ENCODE measurements at regions not wholly inside any gene's neighbourhood (a gene's known extent, or its start where the extent isn't known, plus 50 kb on each side); places are given as distances from the start of the nearest gene placed in this dataset.
"Not testable (repeated sequence)": the region's sequence is repeated elsewhere in the genome, so short reads cannot be mapped to it uniquely, and the experiment has no call there.

DNA sequence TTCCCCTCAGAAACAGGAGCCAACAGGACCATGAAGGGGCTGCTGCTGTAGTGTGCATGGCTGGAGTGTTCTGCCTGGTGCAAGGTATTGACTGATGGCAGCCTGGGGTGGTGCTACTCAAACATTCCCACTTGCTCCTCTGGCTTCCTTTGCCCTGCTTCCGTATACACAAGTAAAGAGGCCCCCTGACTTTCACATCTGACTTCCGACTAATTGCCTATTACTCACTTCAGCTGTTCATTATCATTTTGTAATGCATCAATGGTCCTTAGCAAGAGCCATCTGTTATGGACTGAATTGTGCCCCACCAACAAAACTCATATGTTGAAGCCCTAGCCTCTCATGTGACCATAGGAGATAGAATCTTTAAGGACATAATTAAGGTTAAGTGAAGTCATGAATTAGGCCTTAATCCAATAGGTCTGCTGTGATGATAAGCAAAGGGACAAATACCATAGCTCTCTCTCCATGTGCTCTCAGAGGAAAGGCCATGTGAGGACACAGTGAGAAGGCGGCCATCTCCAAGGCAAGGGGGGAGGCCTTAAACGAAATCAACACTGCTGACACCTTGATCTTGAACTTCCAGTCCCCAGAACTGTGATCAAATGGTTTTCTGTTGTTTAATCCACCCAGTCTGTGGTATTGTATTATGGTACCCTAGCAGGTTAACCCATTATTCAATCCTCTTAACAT, 122.5 kb upstream of the CLNK start:
- no peak for DNase-seq

DNA sequence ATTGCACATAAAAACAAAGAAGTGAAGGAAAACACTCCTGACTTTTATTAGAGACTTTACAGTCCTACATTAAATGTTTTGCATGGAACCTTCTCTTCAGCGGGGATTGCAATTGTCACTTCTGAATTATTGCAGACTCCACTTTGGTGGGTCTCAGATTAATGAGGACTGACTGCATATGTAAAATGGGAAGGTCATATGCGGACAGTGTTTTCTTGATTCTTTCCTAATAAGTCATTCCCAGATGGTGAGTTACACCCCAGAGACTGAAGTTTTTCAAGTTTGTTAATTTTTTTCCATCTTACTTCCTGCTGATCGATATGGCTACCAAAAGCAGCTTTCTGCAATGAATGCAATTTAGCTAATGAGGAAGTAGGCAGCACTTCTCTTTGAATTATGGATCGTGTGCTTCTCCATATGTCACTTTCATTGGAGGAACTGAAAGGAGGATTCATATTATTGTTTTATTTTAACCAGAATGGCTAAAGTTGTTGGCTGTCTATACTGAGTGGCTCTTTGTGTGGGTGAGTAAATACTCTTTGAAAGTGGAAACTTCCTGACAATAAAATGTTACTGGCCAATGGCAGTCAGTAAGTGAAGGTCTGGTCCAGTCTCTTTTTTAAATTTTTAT, 119.3 kb upstream of the CLNK start:
- DNase-seq: no peak

DNA sequence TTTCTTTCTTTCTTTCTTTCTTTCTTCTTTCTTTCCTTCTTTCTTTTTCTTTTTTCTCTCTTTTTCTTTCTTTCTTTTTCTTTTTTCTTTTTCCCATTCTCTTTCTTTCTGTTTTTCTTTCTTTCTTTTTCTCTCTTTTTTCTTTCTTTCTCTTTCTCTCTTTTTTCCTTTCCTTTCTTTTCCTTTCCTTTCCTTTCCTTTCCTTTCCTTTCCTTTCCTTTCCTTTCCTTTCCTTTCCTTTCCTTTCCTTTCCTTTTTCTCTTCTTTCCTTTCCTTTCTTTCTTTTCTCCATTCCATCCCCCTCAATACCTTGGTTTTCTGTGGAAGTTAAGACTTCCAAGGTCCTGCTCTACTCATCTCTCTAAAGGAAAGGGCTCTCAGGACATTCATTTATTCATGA, 102.8 kb upstream of the CLNK start:
- no peak for DNase-seq

DNA sequence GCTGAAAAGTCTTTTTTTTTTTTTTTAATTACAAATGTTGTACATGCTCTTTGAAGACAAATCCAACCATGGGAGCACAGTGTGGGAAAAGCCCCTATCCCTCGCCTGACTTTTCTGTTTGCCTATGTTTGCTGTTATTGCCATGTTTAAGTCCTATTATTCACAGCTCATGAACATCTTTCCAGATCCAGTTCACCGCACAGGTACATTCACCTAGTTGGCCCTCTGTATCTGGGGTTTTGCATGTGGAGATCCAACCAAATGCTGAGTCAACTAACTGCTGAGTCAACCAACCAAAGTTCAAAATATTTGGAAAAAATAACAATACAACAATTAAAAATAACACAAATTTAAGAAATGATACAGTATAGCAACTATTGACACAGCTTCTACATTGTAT, 100.1 kb upstream of the CLNK start:
- no peak for DNase-seq

GRCh38 chr4:10783351-10783750, 98.8 kb upstream of the CLNK start:
- DNase-seq: no peak

DNA sequence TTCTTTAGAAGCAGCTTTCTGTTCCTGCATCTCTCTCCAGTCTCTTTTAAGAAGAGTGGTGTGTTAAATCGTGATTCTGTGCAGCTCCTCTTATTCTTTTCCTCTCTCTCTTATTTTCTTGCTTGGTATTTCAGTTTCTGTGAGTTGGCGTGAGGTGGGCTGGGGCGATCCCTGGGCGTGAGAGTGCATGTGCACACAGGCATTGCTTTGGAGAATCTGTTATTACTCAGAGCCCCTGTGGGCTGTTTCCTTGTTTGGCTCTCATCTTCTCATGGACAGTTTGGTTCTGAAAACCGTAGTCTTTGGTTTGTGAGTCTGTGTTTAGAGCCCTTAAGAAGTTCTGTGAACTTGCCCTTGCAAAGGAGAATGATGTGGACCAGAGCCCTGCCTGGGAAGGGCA, 97.2 kb upstream of the CLNK start:
- DNase-seq: no peak

DNA sequence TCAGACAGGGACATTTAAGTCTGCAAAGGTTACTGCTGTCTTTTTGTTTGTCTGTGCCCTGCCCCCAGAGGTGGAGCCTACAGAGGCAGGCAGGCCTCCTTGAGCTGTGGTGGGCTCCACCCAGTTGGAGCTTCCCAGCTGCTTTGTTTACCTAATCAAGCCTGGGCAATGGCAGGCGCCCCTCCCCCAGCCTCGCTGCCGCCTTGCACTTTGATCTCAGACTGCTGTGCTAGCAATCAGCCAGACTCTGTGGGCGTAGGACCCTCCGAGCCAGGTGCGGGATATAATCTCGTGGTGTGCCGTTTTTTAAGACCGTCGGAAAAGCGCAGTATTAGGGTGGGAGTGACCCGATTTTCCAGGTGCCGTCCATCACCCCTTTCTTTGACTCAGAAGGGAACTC, 96.2 kb upstream of the CLNK start:
- not testable (repeated sequence) for DNase-seq

DNA sequence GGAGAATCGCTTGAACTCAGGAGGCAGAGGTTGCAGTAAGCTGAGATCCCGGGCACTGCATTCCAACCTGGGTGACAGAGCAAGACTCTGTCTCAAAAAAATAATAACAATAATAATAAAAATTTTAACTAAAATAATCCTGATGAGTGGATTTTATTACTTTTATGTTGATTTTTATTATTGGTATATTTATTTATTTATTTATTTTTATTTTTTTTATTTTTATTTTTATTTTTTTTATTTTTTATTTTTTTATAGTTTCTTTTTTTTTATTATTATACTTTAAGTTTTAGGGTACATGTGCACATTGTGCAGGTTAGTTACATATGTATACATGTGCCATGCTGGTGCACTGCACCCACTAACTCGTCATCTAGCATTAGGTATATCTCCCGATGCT, 90.6 kb upstream of the CLNK start:
- DNase-seq: not testable (repeated sequence)

DNA sequence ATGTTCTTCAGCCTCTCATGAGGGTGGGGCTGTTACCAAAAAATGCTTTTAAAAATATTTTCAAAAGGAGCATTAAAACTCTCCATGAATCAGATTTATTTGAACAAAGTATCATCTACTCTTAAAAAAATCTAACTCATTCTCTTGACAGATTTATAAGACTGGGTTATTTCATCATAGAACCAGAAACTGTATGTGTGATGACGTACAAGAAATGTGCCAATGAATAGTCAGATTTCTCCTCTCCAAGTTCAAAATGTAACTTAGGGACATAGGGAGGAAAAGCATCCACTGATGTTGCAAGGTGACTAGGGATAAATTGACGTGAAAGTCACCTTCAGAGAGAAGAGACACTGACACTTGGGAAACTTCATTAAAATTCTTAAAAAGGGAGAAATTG, 89.1 kb upstream of the CLNK start:
- no peak for DNase-seq

DNA sequence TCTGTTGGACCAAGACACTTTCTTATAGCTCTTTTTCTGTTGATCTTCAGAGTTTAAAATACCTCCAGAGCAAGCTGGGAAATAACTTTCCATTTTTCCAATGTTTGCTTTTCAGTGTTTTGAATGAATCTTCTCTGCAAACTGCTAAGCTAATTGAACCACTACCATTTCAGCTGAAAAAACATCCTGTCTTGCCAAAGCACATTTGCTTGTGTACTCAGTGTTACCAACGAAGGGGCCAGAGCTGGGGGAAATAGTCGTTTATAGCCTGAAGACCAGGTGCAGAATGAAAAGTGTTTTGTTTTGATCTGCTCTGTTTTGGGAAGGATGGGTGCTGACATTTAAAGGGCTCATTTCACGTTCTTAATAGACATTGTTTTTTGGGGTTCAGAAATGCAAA, 88.4 kb upstream of the CLNK start:
- no peak for DNase-seq

GRCh38 chr4:10765386-10765785, 80.8 kb upstream of the CLNK start:
- DNase-seq: no peak

- no peak for DNase-seq
Measured at GRCh38 chr4:10762561-10762960, 78.0 kb upstream of the CLNK start.

GRCh38 chr4:10761903-10762302, 77.3 kb upstream of the CLNK start:
- DNase-seq: no peak

GRCh38 chr4:10760086-10760485, 75.5 kb upstream of the CLNK start:
- no peak for DNase-seq

DNA sequence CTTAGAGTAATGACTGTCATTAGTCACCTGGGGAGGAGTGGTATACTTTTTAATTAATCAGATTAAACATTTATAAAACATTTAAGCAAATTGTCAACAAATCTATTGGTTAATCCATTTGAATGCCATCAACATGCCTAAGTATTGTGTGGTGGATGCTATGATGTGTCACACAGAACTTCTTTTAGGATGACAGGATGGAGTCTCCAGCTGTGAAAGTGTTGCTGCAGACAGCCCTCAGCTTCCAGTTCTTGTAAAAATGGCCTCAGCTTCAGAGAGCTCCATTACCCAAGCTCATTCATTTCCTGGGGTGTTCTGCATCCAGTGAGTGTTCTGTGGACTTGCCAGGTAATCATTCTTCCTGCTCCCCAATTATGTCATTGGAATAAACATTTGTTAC, 74.3 kb upstream of the CLNK start:
- DNase-seq: no peak

DNA sequence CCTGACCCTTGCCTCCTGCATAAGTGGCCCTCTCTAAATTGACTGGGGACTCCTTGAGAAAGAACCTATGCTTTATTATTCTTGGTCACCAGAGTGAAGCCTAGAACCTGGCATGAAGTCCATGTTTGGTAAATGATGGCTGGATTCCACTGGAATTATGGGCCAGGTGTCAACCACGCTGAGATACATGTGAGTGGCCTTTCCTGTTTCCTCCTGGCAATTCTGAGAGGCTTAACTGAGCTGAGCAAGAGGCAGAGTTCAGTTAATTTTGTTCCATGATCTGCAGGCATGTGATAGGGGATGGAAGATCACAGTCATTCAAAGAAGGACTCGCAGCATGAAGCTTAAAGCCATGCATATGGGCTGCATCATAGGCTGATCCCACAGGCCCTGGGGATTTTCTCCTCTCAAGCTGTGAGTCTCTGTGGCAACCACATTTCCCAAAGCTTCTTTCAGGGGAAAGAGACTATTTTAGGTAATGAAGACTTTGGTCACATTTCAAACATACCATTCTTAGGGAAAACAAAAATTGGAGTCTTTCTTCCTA, 69.4 kb upstream of the CLNK start:
- no peak for DNase-seq

GRCh38 chr4:10753336-10753735, 68.8 kb upstream of the CLNK start:
- no peak for DNase-seq

DNA sequence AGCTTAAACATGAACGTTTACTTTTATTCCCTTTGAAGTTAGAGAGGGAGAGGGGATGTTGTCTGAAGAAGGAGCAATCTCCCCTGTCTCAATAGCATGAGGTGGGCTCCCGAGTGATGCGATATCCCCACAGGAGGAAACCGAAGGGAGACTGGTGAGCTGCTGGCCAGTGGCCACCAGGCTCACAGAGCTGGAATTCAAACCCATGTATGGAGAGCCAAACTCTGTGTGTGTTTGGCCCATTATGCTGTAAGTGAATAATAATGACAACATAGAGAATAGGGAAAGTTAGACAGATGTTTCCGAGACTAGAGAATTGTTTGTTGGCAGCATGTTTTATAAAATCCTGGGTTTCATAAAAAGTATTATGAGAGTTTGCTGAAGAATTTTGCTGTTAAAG, 66.1 kb upstream of the CLNK start:
- no peak for DNase-seq

GRCh38 chr4:10747186-10747585, 62.6 kb upstream of the CLNK start:
- no peak for DNase-seq

DNA sequence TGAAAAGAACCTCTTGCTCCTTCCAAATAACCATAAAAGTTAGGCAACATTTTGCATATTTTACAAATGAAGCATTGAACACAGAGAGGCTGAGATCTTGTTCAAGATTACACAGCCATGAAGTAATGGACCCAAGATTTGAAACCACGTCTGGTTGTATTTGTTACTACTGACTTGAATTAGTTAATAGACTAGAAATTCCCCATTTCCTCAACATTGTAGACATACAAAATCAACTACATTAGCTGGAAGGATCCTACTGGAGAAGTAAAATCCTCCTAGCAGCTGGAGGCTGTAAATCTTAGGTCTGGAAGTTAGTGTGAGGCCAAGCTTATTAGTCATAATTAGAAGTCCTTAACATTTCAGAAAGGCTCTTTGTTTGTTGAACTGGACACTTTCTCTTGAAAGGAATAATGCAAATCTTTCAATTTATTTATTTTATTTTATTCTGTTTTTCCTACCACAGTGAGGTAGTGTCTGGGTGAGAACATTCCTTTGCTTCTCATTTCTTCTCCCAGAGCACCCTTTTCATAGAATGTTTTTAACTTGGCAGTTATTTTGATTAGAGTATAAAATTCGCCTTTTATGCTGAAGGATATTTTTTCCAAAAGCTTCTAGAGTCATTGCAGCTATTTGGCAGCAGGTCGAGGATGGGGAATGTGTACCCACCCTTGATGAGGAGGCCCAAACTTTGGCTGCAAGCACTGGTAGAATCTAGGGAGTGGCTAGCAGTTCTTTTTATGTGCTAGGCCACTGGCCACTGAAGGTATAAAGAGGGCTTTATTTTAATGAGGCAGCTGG, 62.0 kb upstream of the CLNK start:
- DNase-seq: no peak

GRCh38 chr4:10743357-10743756, 58.8 kb upstream of the CLNK start:
- no peak for DNase-seq

GRCh38 chr4:10741961-10742699, 57.6 kb upstream of the CLNK start:
- no peak for DNase-seq
